ENCODE measurements at regions not wholly inside any gene's neighbourhood (a gene's known extent, or its start where the extent isn't known, plus 50 kb on each side); places are given as distances from the start of the nearest gene placed in this dataset.

GRCh38 chr20:48333707-48334106 is 494.1 kb downstream of the PREX1 start:
- intact Hi-C loops (cut with DNase I), result no loop called here
- no peak for TF ChIP-seq POLR2A (IDR thresholded peaks at IDR 0.05)
- TF ChIP-seq, protein P1, sequence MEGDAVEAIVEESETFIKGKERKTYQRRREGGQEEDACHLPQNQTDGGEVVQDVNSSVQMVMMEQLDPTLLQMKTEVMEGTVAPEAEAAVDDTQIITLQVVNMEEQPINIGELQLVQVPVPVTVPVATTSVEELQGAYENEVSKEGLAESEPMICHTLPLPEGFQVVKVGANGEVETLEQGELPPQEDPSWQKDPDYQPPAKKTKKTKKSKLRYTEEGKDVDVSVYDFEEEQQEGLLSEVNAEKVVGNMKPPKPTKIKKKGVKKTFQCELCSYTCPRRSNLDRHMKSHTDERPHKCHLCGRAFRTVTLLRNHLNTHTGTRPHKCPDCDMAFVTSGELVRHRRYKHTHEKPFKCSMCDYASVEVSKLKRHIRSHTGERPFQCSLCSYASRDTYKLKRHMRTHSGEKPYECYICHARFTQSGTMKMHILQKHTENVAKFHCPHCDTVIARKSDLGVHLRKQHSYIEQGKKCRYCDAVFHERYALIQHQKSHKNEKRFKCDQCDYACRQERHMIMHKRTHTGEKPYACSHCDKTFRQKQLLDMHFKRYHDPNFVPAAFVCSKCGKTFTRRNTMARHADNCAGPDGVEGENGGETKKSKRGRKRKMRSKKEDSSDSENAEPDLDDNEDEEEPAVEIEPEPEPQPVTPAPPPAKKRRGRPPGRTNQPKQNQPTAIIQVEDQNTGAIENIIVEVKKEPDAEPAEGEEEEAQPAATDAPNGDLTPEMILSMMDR (IDR thresholded peaks at IDR 0.05), result no peak
- H3K27me3 ChIP-seq, result no peaks in the 10 kb centered on the region
- no peaks in the 10 kb centered on the region for H3K4me1 ChIP-seq
- 26% methylated on average over 4 of the region's 4 CpGs for WGBS (ENCODE audit: insufficient coverage, low coverage, low lambda C conversion rate, missing lambda C conversion rate)
- H3K4me3 ChIP-seq, result no peak overlapping the region
- DNase-seq (no peak), ATAC-seq (peak in 1 of 4 donors; percentile 66)
- no peak overlapping the region for H3K27ac ChIP-seq
- no peaks in the 10 kb centered on the region for H3K36me3 ChIP-seq
- no peaks in the 10 kb centered on the region for H3K9me3 ChIP-seq

- intact Hi-C loops (cut with DNase I), result no loop called here
- Histone ChIP-seq H3K4me3 (no peak overlapping the region), H3K9me3 (no peaks in the 10 kb centered on the region), H3K27me3 (no peaks in the 10 kb centered on the region), H3K27ac (no peak overlapping the region), H3K36me3 (no peaks in the 10 kb centered on the region), H3K4me1 (no peaks in the 10 kb centered on the region)
- no peak for ATAC-seq
- no peak for DNase-seq
- WGBS (ENCODE audit: insufficient coverage, low coverage, low lambda C conversion rate, missing lambda C conversion rate), result 46% methylated on average over 3 of the region's 3 CpGs
- TF ChIP-seq, protein P1 (IDR thresholded peaks at IDR 0.05), result no peak
- no peak for TF ChIP-seq POLR2A (IDR thresholded peaks at IDR 0.05)
These were observed 495.2 kb downstream of the PREX1 start for GRCh38 chr20:48332555-48332954.

DNA sequence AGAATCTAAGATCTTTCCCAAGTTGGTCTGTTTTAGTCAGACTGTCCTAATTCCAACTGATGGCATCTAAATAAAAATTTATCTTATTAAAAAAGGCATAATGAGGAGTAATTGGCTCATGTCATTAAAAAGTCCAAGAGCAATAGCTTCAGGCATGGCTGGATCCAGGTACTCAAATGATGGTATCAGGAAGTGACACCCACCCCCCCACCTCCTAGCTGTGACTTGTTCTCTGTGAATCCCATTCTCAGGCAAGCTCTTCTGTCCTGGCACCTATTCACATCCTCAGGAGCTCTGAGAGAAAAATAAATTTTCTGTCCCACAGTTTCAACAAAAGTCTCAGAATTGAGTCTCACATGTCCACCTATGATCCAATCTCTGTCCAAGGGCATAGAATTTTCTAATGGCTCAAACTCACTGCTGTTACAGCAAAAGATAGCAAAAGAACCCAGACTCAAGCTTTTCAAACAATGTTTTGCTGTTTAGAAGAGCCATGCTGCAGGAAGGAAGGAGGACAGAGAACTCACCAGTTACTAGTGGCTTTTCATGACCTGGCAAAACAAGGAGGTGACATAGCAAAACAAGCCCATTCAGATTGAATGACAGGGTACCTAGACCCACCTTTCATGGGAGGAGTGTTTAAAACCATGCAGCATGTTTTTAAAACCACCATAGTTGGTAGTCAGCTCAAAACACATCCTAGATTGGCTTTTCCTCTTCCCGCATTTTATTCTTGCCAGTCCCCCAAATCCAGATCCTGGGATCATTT is 496.1 kb downstream of the PREX1 start:
- no peak for ATAC-seq
- WGBS (ENCODE audit: insufficient coverage, low coverage, low lambda C conversion rate, missing lambda C conversion rate), result 57% methylated on average over 1 of the region's 1 CpG
- Histone ChIP-seq H3K27ac (no peak overlapping the region), H3K4me3 (no peak overlapping the region), H3K36me3 (no peaks in the 10 kb centered on the region), H3K4me1 (no peaks in the 10 kb centered on the region), H3K27me3 (no peaks in the 10 kb centered on the region), H3K9me3 (no peaks in the 10 kb centered on the region)
- TF ChIP-seq, protein P1 (IDR thresholded peaks at IDR 0.05), result no peak
- TF ChIP-seq POLR2A (IDR thresholded peaks at IDR 0.05), result no peak
- intact Hi-C loops (cut with DNase I), result no loop called here
- DNase-seq, result no peak

DNA sequence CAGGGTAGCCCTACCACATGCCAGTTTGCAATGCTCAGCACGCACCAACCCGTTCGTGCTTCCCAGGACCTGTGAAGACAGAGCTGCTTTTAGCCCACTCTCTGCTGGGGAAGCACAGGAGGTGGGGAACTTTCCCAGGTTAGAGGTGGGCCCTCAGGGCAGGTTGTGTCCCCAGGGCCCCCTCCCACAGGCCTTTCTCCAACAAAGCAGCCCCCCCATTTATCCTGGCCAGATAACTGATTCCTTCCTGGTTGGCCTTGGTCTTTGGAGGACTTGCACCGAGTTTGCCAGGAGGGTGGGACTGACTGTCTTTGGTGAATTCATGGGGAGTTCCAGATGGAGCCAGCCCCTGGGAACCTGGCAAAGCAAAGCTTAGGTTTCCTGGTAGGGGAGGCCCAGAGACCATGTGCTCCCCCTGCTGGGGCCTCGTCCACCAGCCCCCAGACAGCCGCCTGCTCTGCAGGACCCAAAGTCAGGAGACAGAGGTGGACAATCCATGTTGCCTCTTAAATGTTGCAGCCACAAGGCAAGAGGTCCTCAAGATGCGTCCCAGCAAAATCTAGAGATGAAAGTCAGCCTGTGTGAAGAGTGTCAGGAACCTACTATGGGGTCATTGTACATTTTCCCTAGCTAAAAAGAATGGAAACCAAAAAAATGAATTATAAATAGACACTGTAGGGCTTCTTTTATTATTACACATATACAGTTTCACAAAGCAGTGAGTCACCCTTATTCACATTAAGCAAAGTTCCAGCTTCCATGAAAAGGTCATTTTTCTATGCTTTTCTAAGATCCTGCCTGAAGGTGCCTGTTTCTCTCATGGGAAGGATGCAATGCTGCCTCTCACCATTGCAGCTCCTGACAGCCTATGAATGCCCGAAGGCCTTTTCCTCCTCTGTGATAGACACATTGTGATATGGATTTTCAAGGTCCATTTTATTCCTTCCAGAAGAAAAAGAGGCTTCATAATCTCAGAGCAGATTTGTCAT is 497.8 kb downstream of the PREX1 start:
- WGBS (ENCODE audit: insufficient coverage, low coverage, low lambda C conversion rate, missing lambda C conversion rate), result 56% methylated on average over 4 of the region's 8 CpGs
- Histone ChIP-seq H3K9me3 (no peaks in the 10 kb centered on the region), H3K27ac (no peak overlapping the region), H3K27me3 (no peaks in the 10 kb centered on the region), H3K36me3 (no peaks in the 10 kb centered on the region), H3K4me3 (no peak overlapping the region), H3K4me1 (no peaks in the 10 kb centered on the region)
- ATAC-seq (peak in 2 of 4 donors; percentile 23 to 42), DNase-seq (no peak)
- TF ChIP-seq, protein P1 (IDR thresholded peaks at IDR 0.05), result peak in 1 of 4 donors; percentile 18
- TF ChIP-seq POLR2A (IDR thresholded peaks at IDR 0.05), result no peak
- intact Hi-C loops (cut with DNase I), result no loop called here

Measured in right lobe of liver (tissue), 6 donors.